GM23338 (cell line): ENCODE measurements at regions not wholly inside any gene's neighbourhood (a gene's known extent, or its start where the extent isn't known, plus 50 kb on each side); places are given as distances from the start of the nearest gene placed in this dataset.

Source experiments
- ATAC-seq: fragments of 200-7000 bp; cut with Tn5 transposase; 3 replicates; pipeline ENCODE4 v1.9.1; 2020
- DNase-seq: peaks from one replicate; pipeline ENCODE4 v3.0.0-alpha.2; 2015; ENCODE audit warnings: low spot score
- H2AFZ ChIP-seq: fragments of 200-600 bp; sonication (generic); 2 replicates; pipeline ENCODE4 v1.8.0; 2016; ENCODE audit warnings: antibody characterized with exemption, mild to moderate bottlenecking, moderate library complexity
- H3F3A ChIP-seq: fragments of 200-600 bp; sonication (generic); replicated peaks from 2 replicates; pipeline ENCODE4 v1.8.0; 2017; ENCODE audit warnings: antibody characterized with exemption, mixed run types, low read depth
- H3K27ac ChIP-seq: fragments of 200-600 bp; sonication (generic); 2 replicates; pipeline ENCODE4 v1.6.1; 2016; ENCODE audit warnings: low read depth
- H3K27me3 ChIP-seq: fragments of 200-600 bp; sonication (generic); 2 replicates; pipeline ENCODE4 v1.8.0; 2016; ENCODE audit warnings: mild to moderate bottlenecking, mixed run types, moderate library complexity; ENCODE audit not compliant: insufficient read depth
- H3K36me3 ChIP-seq: fragments of 200-600 bp; sonication (generic); 2 replicates; pipeline ENCODE4 v1.8.0; 2016; ENCODE audit warnings: mild to moderate bottlenecking; ENCODE audit not compliant: insufficient read depth
- H3K4me1 ChIP-seq: fragments of 200-600 bp; sonication (generic); 2 replicates; pipeline ENCODE4 v1.8.0; 2016; ENCODE audit warnings: mild to moderate bottlenecking, moderate library complexity; ENCODE audit not compliant: insufficient read depth
- H3K4me2 ChIP-seq: fragments of 200-600 bp; sonication (generic); 2 replicates; pipeline ENCODE4 v1.7.1; 2017; ENCODE audit warnings: mixed run types
- H3K4me3 ChIP-seq: fragments of 200-600 bp; sonication (generic); 2 replicates; pipeline ENCODE4 v1.6.1; 2016; ENCODE audit warnings: mixed run types
- H3K79me2 ChIP-seq: fragments of 200-600 bp; sonication (generic); replicated peaks from 2 replicates; pipeline ENCODE4 v1.8.0; 2017; ENCODE audit warnings: mild to moderate bottlenecking; ENCODE audit not compliant: insufficient read depth
- H3K9me2 ChIP-seq: fragments of 200-600 bp; sonication (generic); 2 replicates; pipeline ENCODE4 v1.8.0; 2017; ENCODE audit not compliant: insufficient read depth
- H4K20me1 ChIP-seq: fragments of 200-600 bp; sonication (generic); replicated peaks from 2 replicates; pipeline ENCODE4 v1.8.0; 2017; ENCODE audit warnings: mild to moderate bottlenecking; ENCODE audit not compliant: insufficient read depth
- H3K27ac Mint-ChIP-seq: 2 replicates; pipeline ENCODE4 v1.8.0; 2020; ENCODE audit warnings: inconsistent platforms, mild to moderate bottlenecking, moderate library complexity, mixed read lengths
- H3K27me3 Mint-ChIP-seq: 3 replicates; pipeline ENCODE4 v1.8.0; 2022; ENCODE audit warnings: low read depth, mild to moderate bottlenecking, moderate library complexity, mixed read lengths, inconsistent platforms; ENCODE audit not compliant: insufficient read depth, poor library complexity
- H3K36me3 Mint-ChIP-seq: 3 replicates; pipeline ENCODE4 v1.8.0; 2021; ENCODE audit warnings: low read depth, mild to moderate bottlenecking, inconsistent platforms, moderate library complexity, mixed read lengths
- H3K4me1 Mint-ChIP-seq: 3 replicates; pipeline ENCODE4 v1.8.0; 2020; ENCODE audit warnings: mild to moderate bottlenecking, inconsistent platforms, mixed read lengths
- H3K4me3 Mint-ChIP-seq: 3 replicates; pipeline ENCODE4 v1.8.0; 2021; ENCODE audit warnings: moderate library complexity, mild to moderate bottlenecking, inconsistent platforms, mixed read lengths
- H3K9me3 Mint-ChIP-seq: 3 replicates; pipeline ENCODE4 v1.8.0; 2020; ENCODE audit warnings: moderate library complexity, mild to moderate bottlenecking, inconsistent platforms, mixed read lengths
- CTCF ChIP-seq, 2 experiments: fragments of 200-600 bp in 1 of 2; sonication (generic) in 1 of 2; conservative IDR thresholded peaks; 2 replicates each; pipeline versions ENCODE4 v1.5.1 to v1.6.1; 2016 to 2017; ENCODE audit warnings: antibody characterized with exemption in 2 of 2, low read depth in 2 of 2, mild to moderate bottlenecking in 2 of 2, moderate library complexity in 1 of 2
- ETS1 ChIP-seq: IDR thresholded peaks from 2 replicates; pipeline ENCODE4 v1.6.1; 2016; ENCODE audit warnings: antibody characterized with exemption
- EZH2phosphoT487 ChIP-seq: fragments of 200-600 bp; sonication (generic); IDR thresholded peaks from one replicate; pipeline ENCODE4 v1.8.1; 2018; ENCODE audit warnings: antibody characterized with exemption; ENCODE audit not compliant: unreplicated experiment
- POLR2AphosphoS5 ChIP-seq: IDR thresholded peaks from 2 replicates; pipeline ENCODE4 v1.6.1; 2016; ENCODE audit warnings: antibody characterized with exemption, low read depth
- REST ChIP-seq: IDR thresholded peaks from one replicate; pipeline ENCODE4 v1.6.1; 2018; ENCODE audit warnings: antibody characterized with exemption; ENCODE audit not compliant: unreplicated experiment
- STAT1 ChIP-seq: IDR thresholded peaks from one replicate; pipeline ENCODE4 v1.6.1; 2016; ENCODE audit warnings: antibody characterized with exemption; ENCODE audit not compliant: unreplicated experiment
- ZNF331 ChIP-seq: fragments of 250-450 bp; sonication (Bioruptor Pico); IDR thresholded peaks from 2 replicates; pipeline ENCODE4 v1.5.0; 2020; ENCODE audit warnings: low read depth, mild to moderate bottlenecking, moderate library complexity

GRCh38 chr20:50253101-50253500, 62.5 kb downstream of the CEBPB start (continued):
- TF ChIP-seq CTCF (conservative IDR thresholded peaks at IDR 0.05; ENCODE audit: low read depth in 2 of 2) (no peak), EZH2phosphoT487 (no peak), REST (no peak), ETS1 (no peak), ZNF331 (CRISPR knock-in tag) (no peak)

GRCh38 chr20:50254466-50255079, 63.9 kb downstream of the CEBPB start:
- Mint-ChIP-seq H3K36me3 (no peaks in the 10 kb centered on the region), H3K4me1 (peaks cover 3% of the 10 kb centered on the region), H3K9me3 (no peaks in the 10 kb centered on the region; the same call in 2 of the 3 replicates), H3K4me3 (no peak overlapping the region), H3K27me3 (peaks cover 4% of the 10 kb centered on the region), H3K27ac (no peak overlapping the region)
- Histone ChIP-seq H3K36me3 (no peaks in the 10 kb centered on the region), H3K27me3 (no peaks in the 10 kb centered on the region), H3K79me2 (no peaks in the 10 kb centered on the region), H2AFZ (no peak overlapping the region), H3K4me2 (no peak overlapping the region), H3K27ac (no peak overlapping the region), H4K20me1 (no peaks in the 10 kb centered on the region), H3K4me3 (no peak overlapping the region), H3K9me2 (no peaks in the 10 kb centered on the region), H3F3A (no peaks in the 10 kb centered on the region), H3K4me1 (no peaks in the 10 kb centered on the region)
- DNase-seq (no peak), ATAC-seq (no peak)
- no peak for TF ChIP-seq REST
- TF ChIP-seq STAT1: no peak
- TF ChIP-seq ETS1: no peak
- TF ChIP-seq CTCF (conservative IDR thresholded peaks at IDR 0.05; ENCODE audit: low read depth in 2 of 2): no peak
- no peak for TF ChIP-seq POLR2AphosphoS5
